ENCODE measurements at regions not wholly inside any gene's neighbourhood (a gene's known extent, or its start where the extent isn't known, plus 50 kb on each side); places are given as distances from the start of the nearest gene placed in this dataset.

- no peaks in the 10 kb centered on the region for H3K4me1 ChIP-seq (ENCODE audit: control insufficient read depth, insufficient read depth, low read length)
- H3K9me3 ChIP-seq (replicated peaks; ENCODE audit: control insufficient read depth, low read depth, low read length): no peaks in the 10 kb centered on the region
- DNase-seq: no peak
- H3K36me3 ChIP-seq (ENCODE audit: control insufficient read depth, insufficient read depth, low read length): no peaks in the 10 kb centered on the region
- H3K27ac ChIP-seq (ENCODE audit: low read length): no peak overlapping the region
- WGBS (ENCODE audit: insufficient coverage): 87% methylated on average over 3 of the region's 3 CpGs
- peaks cover 2% of the 10 kb centered on the region for H3K27me3 ChIP-seq (ENCODE audit: control insufficient read depth, insufficient read depth, low read length)
- H3K4me3 ChIP-seq (ENCODE audit: low read length): no peak overlapping the region
Observed at GRCh38 chr6:1052262-1052661, 259.6 kb upstream of the FOXQ1 start.

- Histone ChIP-seq H3K27ac (ENCODE audit: low read length) (no peak overlapping the region), H3K9me3 (replicated peaks; ENCODE audit: control insufficient read depth, low read depth, low read length) (no peaks in the 10 kb centered on the region), H3K36me3 (ENCODE audit: control insufficient read depth, insufficient read depth, low read length) (no peaks in the 10 kb centered on the region), H3K4me3 (ENCODE audit: low read length) (no peak overlapping the region), H3K4me1 (ENCODE audit: control insufficient read depth, insufficient read depth, low read length) (no peaks in the 10 kb centered on the region), H3K27me3 (ENCODE audit: control insufficient read depth, insufficient read depth, low read length) (peaks cover 2% of the 10 kb centered on the region)
- 70% methylated on average over 3 of the region's 5 CpGs for WGBS (ENCODE audit: insufficient coverage)
- no peak for DNase-seq
Observed at GRCh38 chr6:1049900-1050299, 262.0 kb upstream of the FOXQ1 start.

- Histone ChIP-seq H3K27me3 (ENCODE audit: control insufficient read depth, insufficient read depth, low read length) (no peaks in the 10 kb centered on the region), H3K27ac (ENCODE audit: low read length) (no peak overlapping the region), H3K4me3 (ENCODE audit: low read length) (no peak overlapping the region), H3K36me3 (ENCODE audit: control insufficient read depth, insufficient read depth, low read length) (no peaks in the 10 kb centered on the region), H3K4me1 (ENCODE audit: control insufficient read depth, insufficient read depth, low read length) (no peaks in the 10 kb centered on the region), H3K9me3 (replicated peaks; ENCODE audit: control insufficient read depth, low read depth, low read length) (no peaks in the 10 kb centered on the region)
- WGBS (ENCODE audit: insufficient coverage): no CpG with 5 or more reads among the region's 1 CpG
- DNase-seq: no peak
Observed at GRCh38 chr6:1049170-1049569, 262.7 kb upstream of the FOXQ1 start.

GRCh38 chr6:1047981-1048541, 263.8 kb upstream of the FOXQ1 start:
- Histone ChIP-seq H3K4me3 (ENCODE audit: low read length) (no peak overlapping the region), H3K9me3 (replicated peaks; ENCODE audit: control insufficient read depth, low read depth, low read length) (no peaks in the 10 kb centered on the region), H3K4me1 (ENCODE audit: control insufficient read depth, insufficient read depth, low read length) (no peaks in the 10 kb centered on the region), H3K27me3 (ENCODE audit: control insufficient read depth, insufficient read depth, low read length) (peaks cover 3% of the 10 kb centered on the region), H3K36me3 (ENCODE audit: control insufficient read depth, insufficient read depth, low read length) (no peaks in the 10 kb centered on the region), H3K27ac (ENCODE audit: low read length) (no peak overlapping the region)
- peak; percentile 30 for DNase-seq
- WGBS (ENCODE audit: insufficient coverage): 22% methylated on average over 8 of the region's 13 CpGs

- Histone ChIP-seq H3K36me3 (ENCODE audit: control insufficient read depth, insufficient read depth, low read length) (no peaks in the 10 kb centered on the region), H3K4me1 (ENCODE audit: control insufficient read depth, insufficient read depth, low read length) (no peaks in the 10 kb centered on the region), H3K4me3 (ENCODE audit: low read length) (no peak overlapping the region), H3K9me3 (replicated peaks; ENCODE audit: control insufficient read depth, low read depth, low read length) (no peaks in the 10 kb centered on the region), H3K27me3 (ENCODE audit: control insufficient read depth, insufficient read depth, low read length) (peaks cover 3% of the 10 kb centered on the region), H3K27ac (ENCODE audit: low read length) (no peak overlapping the region)
- no peak for DNase-seq
- WGBS (ENCODE audit: insufficient coverage): no CpG with 5 or more reads among the region's 2 CpGs
Observed at GRCh38 chr6:1045239-1045638, 266.7 kb upstream of the FOXQ1 start.

GRCh38 chr6:1044040-1044836, 267.7 kb upstream of the FOXQ1 start:
- Histone ChIP-seq H3K27me3 (ENCODE audit: control insufficient read depth, insufficient read depth, low read length) (peaks cover 6% of the 10 kb centered on the region), H3K4me3 (ENCODE audit: low read length) (no peak overlapping the region), H3K9me3 (replicated peaks; ENCODE audit: control insufficient read depth, low read depth, low read length) (no peaks in the 10 kb centered on the region), H3K4me1 (ENCODE audit: control insufficient read depth, insufficient read depth, low read length) (no peaks in the 10 kb centered on the region), H3K36me3 (ENCODE audit: control insufficient read depth, insufficient read depth, low read length) (no peaks in the 10 kb centered on the region), H3K27ac (ENCODE audit: low read length) (no peak overlapping the region)
- 79% methylated on average over 6 of the region's 7 CpGs for WGBS (ENCODE audit: insufficient coverage)
- no peak for DNase-seq

- Histone ChIP-seq H3K27me3 (ENCODE audit: control insufficient read depth, insufficient read depth, low read length) (peaks cover 9% of the 10 kb centered on the region), H3K4me1 (ENCODE audit: control insufficient read depth, insufficient read depth, low read length) (no peaks in the 10 kb centered on the region), H3K27ac (ENCODE audit: low read length) (no peak overlapping the region), H3K36me3 (ENCODE audit: control insufficient read depth, insufficient read depth, low read length) (no peaks in the 10 kb centered on the region), H3K4me3 (ENCODE audit: low read length) (no peak overlapping the region), H3K9me3 (replicated peaks; ENCODE audit: control insufficient read depth, low read depth, low read length) (no peaks in the 10 kb centered on the region)
- 67% methylated on average over 5 of the region's 8 CpGs for WGBS (ENCODE audit: insufficient coverage)
- no peak for DNase-seq
Observed at GRCh38 chr6:1043458-1043836, 268.5 kb upstream of the FOXQ1 start.

- H3K36me3 ChIP-seq (ENCODE audit: control insufficient read depth, insufficient read depth, low read length): no peaks in the 10 kb centered on the region
- peaks cover 9% of the 10 kb centered on the region for H3K27me3 ChIP-seq (ENCODE audit: control insufficient read depth, insufficient read depth, low read length)
- no peaks in the 10 kb centered on the region for H3K9me3 ChIP-seq (replicated peaks; ENCODE audit: control insufficient read depth, low read depth, low read length)
- no peak overlapping the region for H3K4me3 ChIP-seq (ENCODE audit: low read length)
- H3K4me1 ChIP-seq (ENCODE audit: control insufficient read depth, insufficient read depth, low read length): no peaks in the 10 kb centered on the region
- no peak overlapping the region for H3K27ac ChIP-seq (ENCODE audit: low read length)
- WGBS (ENCODE audit: insufficient coverage): 80% methylated on average over 6 of the region's 15 CpGs
- no peak for DNase-seq
Observed at GRCh38 chr6:1042583-1043457, 269.1 kb upstream of the FOXQ1 start.

GRCh38 chr6:1040393-1040792, 271.5 kb upstream of the FOXQ1 start:
- Histone ChIP-seq H3K4me1 (ENCODE audit: control insufficient read depth, insufficient read depth, low read length) (no peaks in the 10 kb centered on the region), H3K27ac (ENCODE audit: low read length) (no peak overlapping the region), H3K27me3 (ENCODE audit: control insufficient read depth, insufficient read depth, low read length) (peaks cover 9% of the 10 kb centered on the region), H3K9me3 (replicated peaks; ENCODE audit: control insufficient read depth, low read depth, low read length) (no peaks in the 10 kb centered on the region), H3K36me3 (ENCODE audit: control insufficient read depth, insufficient read depth, low read length) (no peaks in the 10 kb centered on the region), H3K4me3 (ENCODE audit: low read length) (no peak overlapping the region)
- WGBS (ENCODE audit: insufficient coverage): 93% methylated on average over 5 of the region's 12 CpGs
- no peak for DNase-seq

GRCh38 chr6:1039746-1040145, 272.2 kb upstream of the FOXQ1 start:
- Histone ChIP-seq H3K27me3 (ENCODE audit: control insufficient read depth, insufficient read depth, low read length) (peaks cover 9% of the 10 kb centered on the region), H3K27ac (ENCODE audit: low read length) (no peak overlapping the region)
- 100% methylated on average over 1 of the region's 2 CpGs for WGBS (ENCODE audit: insufficient coverage)

More at GRCh38 chr6:1039746-1040145, 272.2 kb upstream of the FOXQ1 start:
- Histone ChIP-seq H3K36me3 (ENCODE audit: control insufficient read depth, insufficient read depth, low read length) (no peaks in the 10 kb centered on the region), H3K4me3 (ENCODE audit: low read length) (no peak overlapping the region), H3K9me3 (replicated peaks; ENCODE audit: control insufficient read depth, low read depth, low read length) (no peaks in the 10 kb centered on the region), H3K4me1 (ENCODE audit: control insufficient read depth, insufficient read depth, low read length) (no peaks in the 10 kb centered on the region)
- no peak for DNase-seq
